GM21447 (cell line): ENCODE measurements at regions not wholly inside any gene's neighbourhood (a gene's known extent, or its start where the extent isn't known, plus 50 kb on each side); places are given as distances from the start of the nearest gene placed in this dataset.
"Not testable (repeated sequence)": the region's sequence is repeated elsewhere in the genome, so short reads cannot be mapped to it uniquely, and the experiment has no call there.

Experiments used
- ATAC-seq: cut with Tn5 transposase; IDR thresholded peaks from one replicate; pipeline ENCODE4 v1.9.1; 2021; ENCODE audit not compliant: unreplicated experiment

- not testable (repeated sequence) for ATAC-seq
Measured at GRCh38 chr5:33138145-33138544, 302.6 kb upstream of the TARS1 start.

GRCh38 chr5:33143405-33144123 is 297.2 kb upstream of the TARS1 start:
- no peak for ATAC-seq

GRCh38 chr5:33146881-33147280 is 293.9 kb upstream of the TARS1 start:
- ATAC-seq = no peak

GRCh38 chr5:33148076-33148513 is 292.7 kb upstream of the TARS1 start:
- no peak for ATAC-seq

GRCh38 chr5:33153372-33153771 is 287.4 kb upstream of the TARS1 start:
- ATAC-seq = no peak

GRCh38 chr5:33153831-33154230 is 286.9 kb upstream of the TARS1 start:
- ATAC-seq = no peak

GRCh38 chr5:33160871-33161270 is 279.9 kb upstream of the TARS1 start:
- ATAC-seq = no peak

GRCh38 chr5:33161421-33161820 is 279.3 kb upstream of the TARS1 start:
- no peak for ATAC-seq

GRCh38 chr5:33162057-33162456 is 278.7 kb upstream of the TARS1 start:
- no peak for ATAC-seq

- no peak for ATAC-seq
Measured at GRCh38 chr5:33166522-33166921, 274.2 kb upstream of the TARS1 start.

- ATAC-seq = no peak
Measured at GRCh38 chr5:33166948-33167347, 273.8 kb upstream of the TARS1 start.

- no peak for ATAC-seq
Measured at GRCh38 chr5:33167541-33167940, 273.2 kb upstream of the TARS1 start.

- ATAC-seq = no peak
Measured at GRCh38 chr5:33170411-33170810, 270.4 kb upstream of the TARS1 start.

- ATAC-seq = no peak
Measured at GRCh38 chr5:33174383-33174782, 266.4 kb upstream of the TARS1 start.

- ATAC-seq = no peak
Measured at GRCh38 chr5:33179301-33179700, 261.5 kb upstream of the TARS1 start.

- ATAC-seq = no peak
Measured at GRCh38 chr5:33180900-33181299, 259.9 kb upstream of the TARS1 start.

- no peak for ATAC-seq
Measured at GRCh38 chr5:33182986-33183385, 257.8 kb upstream of the TARS1 start.

- ATAC-seq = no peak
Measured at GRCh38 chr5:33184367-33184766, 256.4 kb upstream of the TARS1 start.

GRCh38 chr5:33188089-33188488 is 252.7 kb upstream of the TARS1 start:
- no peak for ATAC-seq

GRCh38 chr5:33194914-33195313 is 245.9 kb upstream of the TARS1 start:
- no peak for ATAC-seq

- no peak for ATAC-seq
Measured at GRCh38 chr5:33195431-33196165, 245.2 kb upstream of the TARS1 start.

GRCh38 chr5:33198836-33199235 is 241.9 kb upstream of the TARS1 start:
- no peak for ATAC-seq

- no peak for ATAC-seq
Measured at GRCh38 chr5:33203931-33204330, 236.8 kb upstream of the TARS1 start.
